ENCODE measurements at regions not wholly inside any gene's neighbourhood (a gene's known extent, or its start where the extent isn't known, plus 50 kb on each side); places are given as distances from the start of the nearest gene placed in this dataset.

GRCh38 chr12:83386527-83387264, 700.0 kb downstream of the TMTC2 start:
- 12% methylated on average over 3 of the region's 3 CpGs for WGBS (ENCODE audit: missing lambda C conversion rate)
- H3K4me2 ChIP-seq, result no peak overlapping the region
- no peaks in the 10 kb centered on the region for H3K9me3 ChIP-seq
- no peak overlapping the region for H3K27ac ChIP-seq
- no peak for DNase-seq (ENCODE audit: low read depth in 1 of 2, low spot score in 1 of 2)
- no peak overlapping the region for H3K4me3 ChIP-seq
- ATAC-seq, result no peak
- no peak for FAIRE-seq
- TF ChIP-seq USF2 (IDR thresholded peaks at IDR 0.05) (no peak), HOXB5 (CRISPR knock-in tag; IDR thresholded peaks at IDR 0.05) (no peak), NFE2L2 (conservative IDR thresholded peaks at IDR 0.05; ENCODE audit: low read length) (no peak), BCL3 (IDR thresholded peaks at IDR 0.05) (no peak), GATA3 (IDR thresholded peaks at IDR 0.05; ENCODE audit: borderline replicate concordance) (no peak), FOSB (CRISPR knock-in tag; IDR thresholded peaks at IDR 0.05) (no peak), ATOH8 (CRISPR knock-in tag; IDR thresholded peaks at IDR 0.05; ENCODE audit: low read depth) (no peak), HEYL (CRISPR knock-in tag; IDR thresholded peaks at IDR 0.05) (no peak), ESRRA (IDR thresholded peaks at IDR 0.05; ENCODE audit: borderline replicate concordance, low read length) (no peak), EHF (CRISPR knock-in tag; IDR thresholded peaks at IDR 0.05) (no peak), JUNB (IDR thresholded peaks at IDR 0.05) (no peak), RNF2 (IDR thresholded peaks at IDR 0.05; ENCODE audit: borderline replicate concordance, low read depth) (no peak), CHD4 (IDR thresholded peaks at IDR 0.05; ENCODE audit: borderline replicate concordance) (no peak), ZNF302 (CRISPR knock-in tag; IDR thresholded peaks at IDR 0.05) (no peak), POLR2AphosphoS2 (conservative IDR thresholded peaks at IDR 0.05; ENCODE audit: low read length) (no peak)
- CTCF ChIA-PET, result interaction anchor here (6.0 kb wide), 1 partner anchor 701 kb away, joined by 21 read pairs; the partner anchor contains the start of gene TMTC2
- POLR2A ChIA-PET, result interaction anchor here (0.6 kb wide), 1 partner anchor 96 kb away, joined by 3 read pairs; no protein-coding TSS in a partner anchor
- H3K4me1 ChIP-seq, result no peaks in the 10 kb centered on the region

GRCh38 chr12:83378186-83378727, 691.6 kb downstream of the TMTC2 start:
- POLR2A ChIA-PET, result no interaction called here
- no peak for TF ChIP-seq ZC3H11A (IDR thresholded peaks at IDR 0.05)
- TF ChIP-seq CBX2 (IDR thresholded peaks at IDR 0.05; ENCODE audit: borderline replicate concordance, low read depth), result no peak
- TF ChIP-seq ZSCAN20 (CRISPR knock-in tag; IDR thresholded peaks at IDR 0.05), result no peak
- TF ChIP-seq ZNF302 (CRISPR knock-in tag; IDR thresholded peaks at IDR 0.05), result no peak
- TF ChIP-seq BCL3 (IDR thresholded peaks at IDR 0.05), result no peak
- TF ChIP-seq FOXS1 (CRISPR knock-in tag; IDR thresholded peaks at IDR 0.05), result no peak
- no peak for TF ChIP-seq ELK1 (IDR thresholded peaks at IDR 0.05; ENCODE audit: low read depth, low read length)
- no peak for TF ChIP-seq GATA3 (IDR thresholded peaks at IDR 0.05; ENCODE audit: borderline replicate concordance)
- FAIRE-seq (no peak), ATAC-seq (no peak), DNase-seq (ENCODE audit: low read depth in 1 of 2, low spot score in 1 of 2) (no peak)
- CTCF ChIA-PET, result interaction anchor here (1.8 kb wide), 1 partner anchor 12 kb away, joined by 3 read pairs; no protein-coding TSS in a partner anchor
- Histone ChIP-seq H3K27ac (no peak overlapping the region), H3K4me3 (no peak overlapping the region), H3K9me3 (no peaks in the 10 kb centered on the region), H3K4me2 (no peak overlapping the region), H3K4me1 (no peaks in the 10 kb centered on the region)
- 10% methylated on average over 1 of the region's 1 CpG for WGBS (ENCODE audit: missing lambda C conversion rate)

Data from A549 (cell line).